ENCODE measurements at regions not wholly inside any gene's neighbourhood (a gene's known extent, or its start where the extent isn't known, plus 50 kb on each side); places are given as distances from the start of the nearest gene placed in this dataset.

DNA sequence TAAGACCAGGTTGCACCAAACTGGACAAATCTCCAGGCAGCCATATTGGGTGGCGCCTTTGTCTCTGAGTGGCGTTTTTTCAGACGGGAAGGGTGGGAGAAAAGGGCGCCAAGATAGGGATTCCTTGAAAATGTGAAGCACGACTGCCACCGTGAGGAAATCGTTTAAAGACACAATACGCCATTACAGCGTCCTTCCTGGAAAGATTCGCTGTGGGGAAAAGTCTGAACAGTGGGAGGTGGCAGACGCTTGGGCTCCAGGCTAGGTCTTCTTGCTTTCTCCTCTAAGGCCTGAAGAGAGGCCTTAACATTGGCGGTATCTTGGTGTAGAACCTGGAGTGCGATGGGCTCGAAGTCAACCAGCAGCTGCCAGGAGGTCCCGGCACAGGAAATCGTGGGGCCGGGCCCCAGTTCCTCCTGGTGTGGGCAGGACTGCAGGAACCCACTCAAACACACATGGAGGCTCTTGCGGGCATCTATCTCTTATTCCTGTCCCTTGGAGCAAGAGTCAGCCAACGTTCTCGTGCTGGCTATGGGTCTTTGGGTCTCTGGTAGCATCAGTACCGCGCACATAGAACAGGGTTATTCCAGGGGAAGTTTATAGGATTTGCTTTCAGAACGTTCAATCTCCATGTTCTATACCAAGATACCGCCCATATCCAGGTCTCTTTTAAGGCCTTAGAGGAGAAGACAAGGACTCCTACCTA is 208.8 kb downstream of the OR13H1 start:
- intact Hi-C loops (cut with micrococcal nuclease): no loop called here
- H3K36me3 Mint-ChIP-seq (ENCODE audit: low read depth): peaks cover 32% of the 10 kb centered on the region
- no peak overlapping the region for H3K27ac Mint-ChIP-seq
- no peak overlapping the region for H3K4me3 Mint-ChIP-seq (ENCODE audit: low read depth)
- no peaks in the 10 kb centered on the region for H3K4me1 Mint-ChIP-seq (ENCODE audit: low read depth)
- no peaks in the 10 kb centered on the region for H3K27me3 Mint-ChIP-seq (ENCODE audit: low read depth)
- H3K9me3 Mint-ChIP-seq: no peaks in the 10 kb centered on the region
- DNase-seq (ENCODE audit: low spot score): no peak

DNA sequence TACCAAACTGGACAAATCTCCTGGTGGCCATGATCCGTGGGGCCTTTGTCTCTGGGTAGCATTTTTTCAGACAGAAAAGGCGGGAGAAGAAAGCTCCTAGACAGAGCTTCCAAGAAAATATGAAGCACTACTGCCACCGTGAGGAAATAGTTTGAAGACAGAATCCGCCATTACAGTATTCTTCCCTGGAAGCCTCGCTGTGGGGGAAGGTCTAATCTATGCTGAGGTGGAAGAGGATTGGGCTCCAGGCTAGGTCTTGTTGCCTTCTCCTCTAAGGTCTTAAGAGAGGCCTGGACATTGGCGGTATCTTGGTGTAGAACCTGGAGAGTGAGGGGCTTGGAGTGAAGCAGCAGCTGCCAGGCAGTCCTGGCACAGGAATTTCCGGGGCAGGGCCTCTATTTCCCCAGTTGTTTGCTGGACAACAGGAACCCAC is 218.9 kb downstream of the OR13H1 start:
- intact Hi-C loops (cut with micrococcal nuclease): no loop called here
- no peaks in the 10 kb centered on the region for H3K4me1 Mint-ChIP-seq (ENCODE audit: low read depth)
- H3K4me3 Mint-ChIP-seq (ENCODE audit: low read depth): no peak overlapping the region
- DNase-seq (ENCODE audit: low spot score): no peak
- peaks cover 28% of the 10 kb centered on the region for H3K36me3 Mint-ChIP-seq (ENCODE audit: low read depth)
- H3K9me3 Mint-ChIP-seq: no peaks in the 10 kb centered on the region
- H3K27me3 Mint-ChIP-seq (ENCODE audit: low read depth): no peaks in the 10 kb centered on the region
- no peak overlapping the region for H3K27ac Mint-ChIP-seq

GRCh38 chrX:131763674-131764073 is 219.8 kb downstream of the OR13H1 start:
- DNase-seq (ENCODE audit: low spot score): no peak
- H3K9me3 Mint-ChIP-seq: no peaks in the 10 kb centered on the region
- intact Hi-C loops (cut with micrococcal nuclease): no loop called here
- H3K27ac Mint-ChIP-seq: no peak overlapping the region
- H3K27me3 Mint-ChIP-seq (ENCODE audit: low read depth): no peaks in the 10 kb centered on the region
- no peaks in the 10 kb centered on the region for H3K4me1 Mint-ChIP-seq (ENCODE audit: low read depth)
- H3K36me3 Mint-ChIP-seq (ENCODE audit: low read depth): peaks cover 36% of the 10 kb centered on the region
- no peak overlapping the region for H3K4me3 Mint-ChIP-seq (ENCODE audit: low read depth)

DNA sequence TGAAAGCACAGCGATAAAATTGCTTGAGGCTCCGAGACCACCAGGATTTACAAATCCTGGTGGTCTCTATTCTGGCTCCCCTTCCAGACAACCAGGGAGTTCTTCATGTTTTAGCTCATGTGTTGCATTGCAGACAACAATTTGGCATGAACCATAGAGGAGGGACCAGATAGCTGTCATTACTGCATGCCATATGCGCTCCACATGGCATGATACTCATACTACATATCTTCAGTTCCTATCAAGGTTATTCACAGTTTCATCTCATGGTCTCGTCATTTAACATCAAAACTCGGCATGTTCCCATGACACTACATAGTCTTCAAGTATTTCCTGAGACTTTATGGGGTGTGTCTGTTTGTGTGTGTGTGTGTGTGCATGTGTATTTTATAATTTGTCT is 220.3 kb downstream of the OR13H1 start:
- Mint-ChIP-seq H3K9me3 (no peaks in the 10 kb centered on the region), H3K4me3 (ENCODE audit: low read depth) (no peak overlapping the region), H3K27ac (no peak overlapping the region), H3K36me3 (ENCODE audit: low read depth) (peaks cover 34% of the 10 kb centered on the region), H3K27me3 (ENCODE audit: low read depth) (no peaks in the 10 kb centered on the region), H3K4me1 (ENCODE audit: low read depth) (no peaks in the 10 kb centered on the region)
- no peak for DNase-seq (ENCODE audit: low spot score)
- intact Hi-C loops (cut with micrococcal nuclease): no loop called here

- H3K36me3 Mint-ChIP-seq (ENCODE audit: low read depth): peaks cover 25% of the 10 kb centered on the region
- no peaks in the 10 kb centered on the region for H3K4me1 Mint-ChIP-seq (ENCODE audit: low read depth)
- H3K4me3 Mint-ChIP-seq (ENCODE audit: low read depth): no peak overlapping the region
- intact Hi-C loops (cut with micrococcal nuclease): no loop called here
- H3K27me3 Mint-ChIP-seq (ENCODE audit: low read depth): no peaks in the 10 kb centered on the region
- H3K27ac Mint-ChIP-seq: no peak overlapping the region
- no peak for DNase-seq (ENCODE audit: low spot score)
- H3K9me3 Mint-ChIP-seq: no peaks in the 10 kb centered on the region
These were observed 234.7 kb downstream of the OR13H1 start for GRCh38 chrX:131778269-131779218.

- no peak for DNase-seq (ENCODE audit: low spot score)
- no peak overlapping the region for H3K4me3 Mint-ChIP-seq (ENCODE audit: low read depth)
- H3K36me3 Mint-ChIP-seq (ENCODE audit: low read depth): peaks cover 30% of the 10 kb centered on the region
- no peaks in the 10 kb centered on the region for H3K9me3 Mint-ChIP-seq
- no peaks in the 10 kb centered on the region for H3K27me3 Mint-ChIP-seq (ENCODE audit: low read depth)
- intact Hi-C loops (cut with micrococcal nuclease): no loop called here
- H3K27ac Mint-ChIP-seq: no peak overlapping the region
- H3K4me1 Mint-ChIP-seq (ENCODE audit: low read depth): no peaks in the 10 kb centered on the region
These were observed 235.4 kb downstream of the OR13H1 start for GRCh38 chrX:131779306-131779705.

DNA sequence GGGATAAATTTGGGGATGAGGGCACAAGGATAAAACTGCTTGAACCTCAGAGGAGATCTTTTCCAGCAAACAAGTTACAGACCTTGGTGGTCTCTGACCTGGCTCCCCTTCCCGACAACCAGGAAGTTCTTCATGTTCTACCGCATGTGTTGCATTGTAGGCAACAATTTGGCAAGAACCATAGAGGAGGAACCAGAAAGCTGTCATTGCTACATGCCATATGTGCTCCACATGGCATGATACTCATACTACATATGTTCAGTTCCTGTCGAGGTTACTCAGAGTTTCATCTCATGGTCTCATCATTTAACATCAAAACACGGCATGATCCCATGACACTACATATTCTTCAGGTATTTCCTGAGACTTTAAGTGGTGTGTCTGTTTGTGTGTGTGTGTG is 235.9 kb downstream of the OR13H1 start:
- DNase-seq (ENCODE audit: low spot score): no peak
- H3K4me1 Mint-ChIP-seq (ENCODE audit: low read depth): no peaks in the 10 kb centered on the region
- no peaks in the 10 kb centered on the region for H3K9me3 Mint-ChIP-seq
- H3K27me3 Mint-ChIP-seq (ENCODE audit: low read depth): no peaks in the 10 kb centered on the region
- no peak overlapping the region for H3K27ac Mint-ChIP-seq
- intact Hi-C loops (cut with micrococcal nuclease): no loop called here
- no peak overlapping the region for H3K4me3 Mint-ChIP-seq (ENCODE audit: low read depth)
- H3K36me3 Mint-ChIP-seq (ENCODE audit: low read depth): peaks cover 30% of the 10 kb centered on the region

GRCh38 chrX:131782646-131783045 is 238.8 kb downstream of the OR13H1 start:
- DNase-seq (ENCODE audit: low spot score): no peak
- Mint-ChIP-seq H3K27ac (no peak overlapping the region), H3K9me3 (no peaks in the 10 kb centered on the region), H3K4me3 (ENCODE audit: low read depth) (no peak overlapping the region), H3K27me3 (ENCODE audit: low read depth) (no peaks in the 10 kb centered on the region), H3K36me3 (ENCODE audit: low read depth) (peaks cover 30% of the 10 kb centered on the region), H3K4me1 (ENCODE audit: low read depth) (no peaks in the 10 kb centered on the region)
- intact Hi-C loops (cut with micrococcal nuclease): no loop called here

DNA sequence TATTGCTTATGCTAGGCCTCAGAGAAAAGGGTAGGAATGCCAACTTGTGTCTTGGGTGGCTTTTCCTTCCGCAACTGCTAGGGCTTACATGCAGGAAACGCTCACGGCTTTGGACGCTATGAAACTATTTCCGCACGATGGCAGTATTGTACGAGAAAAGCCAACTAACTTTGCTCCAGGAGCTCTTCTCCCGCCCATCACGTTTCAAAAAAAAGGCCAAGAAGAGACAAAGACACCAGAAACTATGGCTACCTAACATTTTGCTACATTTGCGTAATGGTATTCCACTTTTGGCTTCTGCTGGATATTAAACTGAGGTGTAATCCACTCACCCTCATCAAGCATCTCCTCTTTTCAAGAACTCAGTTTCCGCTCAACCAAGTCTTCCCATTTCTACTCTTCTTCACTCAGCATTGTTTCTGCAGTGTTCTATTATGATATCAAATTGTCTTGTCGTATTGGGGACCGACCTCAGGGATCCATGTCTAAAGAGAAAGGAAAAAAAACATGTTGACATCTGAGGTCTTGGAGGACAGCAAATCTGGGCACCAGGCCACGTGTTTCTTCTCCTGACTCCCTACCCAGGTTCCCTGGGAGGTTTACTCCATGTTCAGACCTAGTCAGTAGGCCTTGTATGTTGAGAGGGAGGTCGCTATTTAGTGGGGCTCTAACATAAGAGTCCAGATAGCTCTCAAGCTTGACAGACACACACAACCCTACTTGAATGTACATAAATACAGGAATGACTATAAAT is 239.4 kb upstream of the STK26 start:
- intact Hi-C loops (cut with micrococcal nuclease): no loop called here
- no peaks in the 10 kb centered on the region for H3K9me3 Mint-ChIP-seq
- H3K4me3 Mint-ChIP-seq (ENCODE audit: low read depth): no peak overlapping the region
- no peaks in the 10 kb centered on the region for H3K4me1 Mint-ChIP-seq (ENCODE audit: low read depth)
- no peak for DNase-seq (ENCODE audit: low spot score)
- H3K27me3 Mint-ChIP-seq (ENCODE audit: low read depth): no peaks in the 10 kb centered on the region
- no peak overlapping the region for H3K27ac Mint-ChIP-seq
- peaks cover 27% of the 10 kb centered on the region for H3K36me3 Mint-ChIP-seq (ENCODE audit: low read depth)

DNA sequence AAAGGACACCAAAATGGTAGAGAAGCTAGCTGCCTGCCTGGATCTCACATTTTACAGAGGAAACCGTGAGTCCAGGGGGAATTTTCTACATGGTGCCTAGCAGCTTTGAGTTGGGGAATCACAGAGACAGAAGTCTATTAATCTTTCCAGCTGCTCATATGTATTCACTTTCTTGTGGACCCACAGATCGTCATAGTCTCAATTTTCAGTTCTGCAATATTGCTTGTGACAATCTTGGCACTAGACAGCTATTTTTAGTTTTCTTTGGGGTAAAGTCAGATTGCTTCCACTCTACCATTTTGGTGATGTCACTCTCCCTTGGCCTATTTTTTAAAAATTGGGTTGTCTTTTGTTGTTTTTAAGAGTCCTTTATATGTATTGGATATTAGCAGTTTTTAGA is 233.4 kb upstream of the STK26 start:
- intact Hi-C loops (cut with micrococcal nuclease): no loop called here
- H3K4me1 Mint-ChIP-seq (ENCODE audit: low read depth): no peaks in the 10 kb centered on the region
- no peak for DNase-seq (ENCODE audit: low spot score)
- H3K27ac Mint-ChIP-seq: no peak overlapping the region
- no peaks in the 10 kb centered on the region for H3K27me3 Mint-ChIP-seq (ENCODE audit: low read depth)
- H3K9me3 Mint-ChIP-seq: no peaks in the 10 kb centered on the region
- H3K36me3 Mint-ChIP-seq (ENCODE audit: low read depth): peaks cover 32% of the 10 kb centered on the region
- no peak overlapping the region for H3K4me3 Mint-ChIP-seq (ENCODE audit: low read depth)

GRCh38 chrX:131791608-131792355 is 231.3 kb upstream of the STK26 start:
- DNase-seq (ENCODE audit: low spot score): no peak
- no peak overlapping the region for H3K27ac Mint-ChIP-seq
- no peaks in the 10 kb centered on the region for H3K4me1 Mint-ChIP-seq (ENCODE audit: low read depth)
- no peaks in the 10 kb centered on the region for H3K27me3 Mint-ChIP-seq (ENCODE audit: low read depth)
- peaks cover 32% of the 10 kb centered on the region for H3K36me3 Mint-ChIP-seq (ENCODE audit: low read depth)
- no peaks in the 10 kb centered on the region for H3K9me3 Mint-ChIP-seq
- no peak overlapping the region for H3K4me3 Mint-ChIP-seq (ENCODE audit: low read depth)
- intact Hi-C loops (cut with micrococcal nuclease): no loop called here

- H3K27ac Mint-ChIP-seq: no peak overlapping the region
- no peak overlapping the region for H3K4me3 Mint-ChIP-seq (ENCODE audit: low read depth)
- H3K27me3 Mint-ChIP-seq (ENCODE audit: low read depth): no peaks in the 10 kb centered on the region
- no peaks in the 10 kb centered on the region for H3K9me3 Mint-ChIP-seq
- H3K36me3 Mint-ChIP-seq (ENCODE audit: low read depth): peaks cover 32% of the 10 kb centered on the region
- no peak for DNase-seq (ENCODE audit: low spot score)
- intact Hi-C loops (cut with micrococcal nuclease): no loop called here
- H3K4me1 Mint-ChIP-seq (ENCODE audit: low read depth): no peaks in the 10 kb centered on the region
These were observed 230.7 kb upstream of the STK26 start for GRCh38 chrX:131792356-131792749.
